ENCODE measurements at regions not wholly inside any gene's neighbourhood (a gene's known extent, or its start where the extent isn't known, plus 50 kb on each side); places are given as distances from the start of the nearest gene placed in this dataset.
A peak's percentile ranks its signal among the peaks of the same experiment; 100 is the strongest.
"Not testable (repeated sequence)": the region's sequence is repeated elsewhere in the genome, so short reads cannot be mapped to it uniquely, and the experiment has no call there.

DNA sequence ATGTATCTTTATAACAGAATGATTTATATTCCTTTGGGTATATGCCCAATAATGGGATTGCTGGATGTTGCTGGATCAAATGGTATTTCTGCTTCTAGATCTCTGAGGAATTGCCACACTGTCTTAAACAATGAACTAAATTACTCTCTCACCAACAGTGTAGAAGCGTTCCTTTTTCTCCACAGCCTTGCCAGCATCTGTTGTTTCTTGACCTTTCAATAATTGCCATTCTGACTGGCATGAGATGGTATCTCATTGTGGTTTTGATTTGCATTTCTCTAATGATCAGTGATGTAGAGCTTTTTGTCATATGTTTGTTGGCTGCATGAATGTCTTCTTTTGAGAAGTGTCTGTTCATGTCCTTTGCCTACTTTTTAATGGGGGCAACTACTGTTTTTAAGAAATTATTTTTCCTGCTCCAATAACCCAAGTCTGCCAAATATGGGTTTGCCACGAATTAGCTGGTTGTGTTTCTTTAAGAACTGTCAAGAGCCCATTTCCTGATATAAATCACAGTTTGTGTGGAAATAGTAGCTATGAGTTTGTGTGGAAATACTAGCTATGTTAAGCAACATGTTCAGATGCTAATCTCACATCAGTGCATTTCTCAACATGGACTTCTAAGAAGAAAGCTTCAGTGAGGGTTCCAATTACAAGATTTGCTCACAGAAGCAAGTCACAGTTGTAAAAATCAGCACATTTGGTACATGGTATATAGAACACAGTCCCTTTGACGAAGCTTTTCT is 259.4 kb downstream of the ANAPC1 start:
- Histone ChIP-seq H3K79me2 (ENCODE audit: control insufficient read depth, insufficient read depth, low read length) (no peaks in the 10 kb centered on the region), H3K36me3 (replicated peaks in 1 of 2; ENCODE audit: control extremely low read depth in 1 of 2, control insufficient read depth in 1 of 2, extremely low read depth in 1 of 2, insufficient read depth in 2 of 2, low read length in 1 of 2) (no peaks in the 10 kb centered on the region), H3K4me3 (ENCODE audit: control extremely low read depth in 1 of 5, extremely low read depth in 1 of 5, insufficient read depth in 1 of 5, low read depth in 2 of 5, low read length in 4 of 5) (no peak overlapping the region), H3K27ac (ENCODE audit: low read length in 2 of 2) (no peak overlapping the region), H3K9ac (ENCODE audit: low read length) (no peak overlapping the region), H3K4me2 (replicated peaks; ENCODE audit: low read depth, low read length, poor library complexity, severe bottlenecking) (no peak overlapping the region), H2AFZ (ENCODE audit: insufficient read depth, low read depth, low read length, poor library complexity, severe bottlenecking) (no peak overlapping the region), H4K20me1 (ENCODE audit: control insufficient read depth, insufficient read depth, low read length, poor library complexity, severe bottlenecking) (no peaks in the 10 kb centered on the region), H3K27me3 (replicated peaks in 1 of 4; ENCODE audit: control extremely low read depth in 1 of 4, control insufficient read depth in 3 of 4, insufficient read depth in 4 of 4, low read length in 3 of 4) (no peaks in the 10 kb centered on the region), H3K4me1 (ENCODE audit: control insufficient read depth in 2 of 2, insufficient read depth in 2 of 2, low read length in 2 of 2) (no peaks in the 10 kb centered on the region), H3K9me3 (ENCODE audit: control extremely low read depth in 1 of 3, control insufficient read depth in 2 of 3, insufficient read depth in 1 of 3, low read length in 2 of 3) (peaks cover 1 to 7% (median 5%) of the 10 kb centered on the region in 3 donors)
- intact Hi-C loops (cut with micrococcal nuclease) = no loop called here
- TF ChIP-seq EZH2 (IDR thresholded peaks at IDR 0.05; ENCODE audit: borderline replicate concordance, insufficient read depth, low read depth, low read length, poor library complexity, severe bottlenecking) = no peak
- TF ChIP-seq, protein P1, sequence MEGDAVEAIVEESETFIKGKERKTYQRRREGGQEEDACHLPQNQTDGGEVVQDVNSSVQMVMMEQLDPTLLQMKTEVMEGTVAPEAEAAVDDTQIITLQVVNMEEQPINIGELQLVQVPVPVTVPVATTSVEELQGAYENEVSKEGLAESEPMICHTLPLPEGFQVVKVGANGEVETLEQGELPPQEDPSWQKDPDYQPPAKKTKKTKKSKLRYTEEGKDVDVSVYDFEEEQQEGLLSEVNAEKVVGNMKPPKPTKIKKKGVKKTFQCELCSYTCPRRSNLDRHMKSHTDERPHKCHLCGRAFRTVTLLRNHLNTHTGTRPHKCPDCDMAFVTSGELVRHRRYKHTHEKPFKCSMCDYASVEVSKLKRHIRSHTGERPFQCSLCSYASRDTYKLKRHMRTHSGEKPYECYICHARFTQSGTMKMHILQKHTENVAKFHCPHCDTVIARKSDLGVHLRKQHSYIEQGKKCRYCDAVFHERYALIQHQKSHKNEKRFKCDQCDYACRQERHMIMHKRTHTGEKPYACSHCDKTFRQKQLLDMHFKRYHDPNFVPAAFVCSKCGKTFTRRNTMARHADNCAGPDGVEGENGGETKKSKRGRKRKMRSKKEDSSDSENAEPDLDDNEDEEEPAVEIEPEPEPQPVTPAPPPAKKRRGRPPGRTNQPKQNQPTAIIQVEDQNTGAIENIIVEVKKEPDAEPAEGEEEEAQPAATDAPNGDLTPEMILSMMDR (IDR thresholded peaks at IDR 0.05) = no peak
- ATAC-seq (ENCODE audit: low read depth) = no peak
- Mint-ChIP-seq H3K4me1 (peaks cover 10% of the 10 kb centered on the region), H3K4me3 (peak overlapping the region; percentile 13), H3K27me3 (peaks cover 7% of the 10 kb centered on the region), H3K27ac (peak overlapping the region; percentile 7), H3K9me3 (ENCODE audit: insufficient read depth) (peaks cover 13% of the 10 kb centered on the region)
- no peak for DNase-seq
- ChIA-PET POLR2A (interaction anchor here (1.3 kb wide), 1 partner anchor 15 kb away, joined by 12 read pairs; no protein-coding TSS in a partner anchor), CTCF (interaction anchor here (0.6 kb wide), 1 partner anchor 266 kb away, joined by 3 read pairs; no protein-coding TSS in a partner anchor)
- no CpG with 5 or more reads among the region's 3 CpGs for WGBS (ENCODE audit: insufficient coverage)

DNA sequence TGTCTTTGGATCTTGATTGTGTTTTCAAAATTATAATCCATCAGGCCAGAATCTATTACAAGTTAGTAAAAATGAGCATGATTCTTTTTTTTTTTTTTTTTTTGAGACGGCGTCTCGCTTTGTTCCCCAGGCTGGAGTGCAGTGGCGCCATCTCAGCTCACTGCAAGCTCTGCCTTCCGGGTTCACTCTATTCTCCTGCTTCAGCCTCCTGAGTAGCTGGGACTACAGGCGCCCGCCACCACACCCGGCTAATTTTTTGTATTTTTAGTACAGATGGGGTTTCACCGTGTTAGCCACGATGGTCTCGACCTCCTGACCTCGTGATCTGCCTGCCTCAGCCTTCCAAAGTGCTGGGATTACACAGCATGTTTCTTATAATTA is 258.8 kb downstream of the ANAPC1 start:
- H3K4me2 ChIP-seq (replicated peaks; ENCODE audit: low read depth, low read length, poor library complexity, severe bottlenecking); H3K4me1 Mint-ChIP-seq; H3K27ac ChIP-seq (ENCODE audit: low read length in 2 of 2); ATAC-seq (ENCODE audit: low read depth); H3K9ac ChIP-seq (ENCODE audit: low read length); H3K27me3 Mint-ChIP-seq; H3K4me3 Mint-ChIP-seq; H3K4me3 ChIP-seq (ENCODE audit: control extremely low read depth in 1 of 5, extremely low read depth in 1 of 5, insufficient read depth in 1 of 5, low read depth in 2 of 5, low read length in 4 of 5); DNase-seq; H3K36me3 ChIP-seq (replicated peaks in 1 of 2; ENCODE audit: control extremely low read depth in 1 of 2, control insufficient read depth in 1 of 2, extremely low read depth in 1 of 2, insufficient read depth in 2 of 2, low read length in 1 of 2); H3K27ac Mint-ChIP-seq; H2AFZ ChIP-seq (ENCODE audit: insufficient read depth, low read depth, low read length, poor library complexity, severe bottlenecking); H3K79me2 ChIP-seq (ENCODE audit: control insufficient read depth, insufficient read depth, low read length); intact Hi-C loops (cut with micrococcal nuclease); H4K20me1 ChIP-seq (ENCODE audit: control insufficient read depth, insufficient read depth, low read length, poor library complexity, severe bottlenecking); H3K27me3 ChIP-seq (replicated peaks in 1 of 4; ENCODE audit: control extremely low read depth in 1 of 4, control insufficient read depth in 3 of 4, insufficient read depth in 4 of 4, low read length in 3 of 4); H3K4me1 ChIP-seq (ENCODE audit: control insufficient read depth in 2 of 2, insufficient read depth in 2 of 2, low read length in 2 of 2): not testable (repeated sequence)
- H3K9me3 Mint-ChIP-seq (ENCODE audit: insufficient read depth) = peaks cover 13% of the 10 kb centered on the region
- POLR2A ChIA-PET = interaction anchor here (1.3 kb wide), 1 partner anchor 15 kb away, joined by 12 read pairs; no protein-coding TSS in a partner anchor
- no CpG with 5 or more reads among the region's 12 CpGs for WGBS (ENCODE audit: insufficient coverage)
- CTCF ChIA-PET = interaction anchor here (0.6 kb wide), 1 partner anchor 266 kb away, joined by 3 read pairs; no protein-coding TSS in a partner anchor
- peaks cover 1 to 11% (median 7%) of the 10 kb centered on the region in 3 donors for H3K9me3 ChIP-seq (ENCODE audit: control extremely low read depth in 1 of 3, control insufficient read depth in 2 of 3, insufficient read depth in 1 of 3, low read length in 2 of 3)
